NCI-H1930 (cell line): ENCODE measurements at regions not wholly inside any gene's neighbourhood (a gene's known extent, or its start where the extent isn't known, plus 50 kb on each side); places are given as distances from the start of the nearest gene placed in this dataset.

Experiments
- DNase-seq, 2 experiments: peaks; one replicate each; lab custom pipeline; 2025; lab: John Stamatoyannopoulos, UW

DNA sequence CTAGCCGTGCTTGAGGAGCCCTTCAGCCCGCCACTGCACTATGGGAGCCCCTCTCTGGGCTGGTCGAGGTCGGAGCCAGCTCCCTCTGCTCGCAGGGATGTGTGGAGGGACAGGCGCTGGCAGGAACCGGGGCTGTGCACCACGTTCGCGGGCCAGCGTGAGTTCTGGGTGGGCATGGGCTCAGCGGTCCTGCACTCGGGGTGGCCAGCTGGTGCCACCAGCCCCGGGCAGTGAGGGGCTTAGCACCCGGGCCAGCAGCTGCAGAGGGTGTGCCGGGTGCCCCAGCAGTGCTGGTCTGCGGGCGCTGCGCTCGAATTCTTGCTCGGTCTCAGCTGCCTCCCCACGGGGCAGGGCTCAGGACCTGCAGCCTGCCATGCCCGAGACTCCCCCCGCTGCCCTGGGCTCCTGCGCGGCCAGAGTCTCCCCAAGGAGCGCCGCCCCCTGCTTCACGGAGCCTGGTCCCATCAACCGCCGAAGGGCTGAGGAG lies 90.8 kb upstream of the NRG3 start:
- no peak for DNase-seq

- DNase-seq, result no peak
Measured at GRCh38 chr10:81792729-81793128, 82.3 kb upstream of the NRG3 start.

DNA sequence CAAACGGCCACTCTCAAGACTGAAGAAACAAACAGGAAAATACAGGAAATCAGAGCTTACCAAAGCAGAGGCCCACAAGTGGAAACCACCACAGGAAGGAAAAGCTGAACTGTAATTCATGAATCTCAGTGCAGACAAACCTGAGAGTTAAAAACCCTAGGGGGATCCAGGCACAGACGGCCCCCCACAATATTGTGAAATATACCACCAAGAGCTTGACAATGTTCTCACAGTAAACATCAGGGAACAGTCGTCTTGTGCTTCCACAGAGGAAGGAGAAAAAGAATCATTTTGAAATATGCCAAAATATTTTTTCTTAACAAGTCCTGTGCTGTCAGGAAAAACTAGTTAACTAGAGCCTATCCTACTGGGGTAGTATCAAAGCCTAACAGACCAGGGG lies 68.2 kb upstream of the NRG3 start:
- DNase-seq, result no peak

DNA sequence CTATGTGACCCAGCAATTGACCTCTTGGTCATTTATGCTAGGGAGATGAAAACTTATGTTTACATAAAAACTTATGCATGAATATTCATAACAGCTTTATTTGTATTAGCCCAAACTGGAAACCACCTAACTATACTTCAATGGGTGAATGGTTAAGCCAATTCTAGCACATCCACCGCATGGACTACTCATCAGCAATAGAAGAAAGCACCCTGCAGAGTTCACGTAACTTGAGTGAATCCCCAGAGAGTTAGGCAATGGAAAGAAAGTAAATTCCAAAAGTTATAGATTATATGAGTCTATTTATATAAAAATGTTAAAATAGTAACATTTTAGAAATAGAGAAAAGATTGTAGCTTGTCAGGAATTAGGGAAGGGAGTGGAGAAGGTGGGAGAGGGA lies 60.2 kb upstream of the NRG3 start:
- DNase-seq, result no peak

- DNase-seq, result no peak
Measured at GRCh38 chr10:81817596-81818170, 57.3 kb upstream of the NRG3 start.

DNA sequence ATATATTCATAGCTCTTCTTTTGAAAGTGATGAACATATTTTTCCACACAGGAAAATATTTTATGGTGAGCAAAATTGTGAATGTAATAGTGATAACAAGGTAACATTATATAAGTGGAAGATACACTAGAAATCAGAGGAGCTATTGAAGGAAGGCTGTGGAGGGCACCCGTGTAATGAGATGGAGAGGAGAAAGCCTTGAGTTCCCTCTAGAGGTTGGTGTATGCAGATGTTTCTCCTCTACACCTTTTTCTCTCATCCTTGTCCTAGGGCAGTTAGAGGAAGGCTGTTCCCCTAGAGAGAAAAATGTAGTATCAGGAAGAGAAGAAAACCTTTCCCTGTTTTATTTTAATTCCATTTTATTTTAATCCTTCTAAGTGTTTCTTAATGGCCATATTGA lies 54.6 kb upstream of the NRG3 start:
- DNase-seq, result no peak
